GM23338 (cell line): ENCODE measurements at regions not wholly inside any gene's neighbourhood (a gene's known extent, or its start where the extent isn't known, plus 50 kb on each side); places are given as distances from the start of the nearest gene placed in this dataset.

Source experiments
- ATAC-seq: fragments of 200-7000 bp; cut with Tn5 transposase; 3 replicates; pipeline ENCODE4 v1.9.1; 2020
- DNase-seq: peaks from one replicate; pipeline ENCODE4 v3.0.0-alpha.2; 2015; ENCODE audit warnings: low spot score
- H2AFZ ChIP-seq: fragments of 200-600 bp; sonication (generic); 2 replicates; pipeline ENCODE4 v1.8.0; 2016; ENCODE audit warnings: antibody characterized with exemption, mild to moderate bottlenecking, moderate library complexity
- H3F3A ChIP-seq: fragments of 200-600 bp; sonication (generic); replicated peaks from 2 replicates; pipeline ENCODE4 v1.8.0; 2017; ENCODE audit warnings: antibody characterized with exemption, mixed run types, low read depth
- H3K27ac ChIP-seq: fragments of 200-600 bp; sonication (generic); 2 replicates; pipeline ENCODE4 v1.6.1; 2016; ENCODE audit warnings: low read depth
- H3K27me3 ChIP-seq: fragments of 200-600 bp; sonication (generic); 2 replicates; pipeline ENCODE4 v1.8.0; 2016; ENCODE audit warnings: mild to moderate bottlenecking, mixed run types, moderate library complexity; ENCODE audit not compliant: insufficient read depth
- H3K36me3 ChIP-seq: fragments of 200-600 bp; sonication (generic); 2 replicates; pipeline ENCODE4 v1.8.0; 2016; ENCODE audit warnings: mild to moderate bottlenecking; ENCODE audit not compliant: insufficient read depth
- H3K4me1 ChIP-seq: fragments of 200-600 bp; sonication (generic); 2 replicates; pipeline ENCODE4 v1.8.0; 2016; ENCODE audit warnings: mild to moderate bottlenecking, moderate library complexity; ENCODE audit not compliant: insufficient read depth
- H3K4me2 ChIP-seq: fragments of 200-600 bp; sonication (generic); 2 replicates; pipeline ENCODE4 v1.7.1; 2017; ENCODE audit warnings: mixed run types
- H3K4me3 ChIP-seq: fragments of 200-600 bp; sonication (generic); 2 replicates; pipeline ENCODE4 v1.6.1; 2016; ENCODE audit warnings: mixed run types
- H3K79me2 ChIP-seq: fragments of 200-600 bp; sonication (generic); replicated peaks from 2 replicates; pipeline ENCODE4 v1.8.0; 2017; ENCODE audit warnings: mild to moderate bottlenecking; ENCODE audit not compliant: insufficient read depth
- H3K9me2 ChIP-seq: fragments of 200-600 bp; sonication (generic); 2 replicates; pipeline ENCODE4 v1.8.0; 2017; ENCODE audit not compliant: insufficient read depth
- H4K20me1 ChIP-seq: fragments of 200-600 bp; sonication (generic); replicated peaks from 2 replicates; pipeline ENCODE4 v1.8.0; 2017; ENCODE audit warnings: mild to moderate bottlenecking; ENCODE audit not compliant: insufficient read depth
- H3K27ac Mint-ChIP-seq: 2 replicates; pipeline ENCODE4 v1.8.0; 2020; ENCODE audit warnings: inconsistent platforms, mild to moderate bottlenecking, moderate library complexity, mixed read lengths
- H3K27me3 Mint-ChIP-seq: 3 replicates; pipeline ENCODE4 v1.8.0; 2022; ENCODE audit warnings: low read depth, mild to moderate bottlenecking, moderate library complexity, mixed read lengths, inconsistent platforms; ENCODE audit not compliant: insufficient read depth, poor library complexity
- H3K36me3 Mint-ChIP-seq: 3 replicates; pipeline ENCODE4 v1.8.0; 2021; ENCODE audit warnings: low read depth, mild to moderate bottlenecking, inconsistent platforms, moderate library complexity, mixed read lengths
- H3K4me1 Mint-ChIP-seq: 3 replicates; pipeline ENCODE4 v1.8.0; 2020; ENCODE audit warnings: mild to moderate bottlenecking, inconsistent platforms, mixed read lengths
- H3K4me3 Mint-ChIP-seq: 3 replicates; pipeline ENCODE4 v1.8.0; 2021; ENCODE audit warnings: moderate library complexity, mild to moderate bottlenecking, inconsistent platforms, mixed read lengths
- H3K9me3 Mint-ChIP-seq: 3 replicates; pipeline ENCODE4 v1.8.0; 2020; ENCODE audit warnings: moderate library complexity, mild to moderate bottlenecking, inconsistent platforms, mixed read lengths
- CREB1 ChIP-seq: fragments of 250-450 bp; sonication (Bioruptor Pico); IDR thresholded peaks from 2 replicates; pipeline ENCODE4 v1.5.0; 2020; ENCODE audit warnings: low read depth, mild to moderate bottlenecking, moderate library complexity
- EZH2 ChIP-seq: fragments of 200-600 bp; sonication (generic); IDR thresholded peaks from one replicate; pipeline ENCODE4 v1.8.0; 2017; ENCODE audit warnings: antibody characterized with exemption, mild to moderate bottlenecking, low read depth; ENCODE audit not compliant: unreplicated experiment
- EZH2phosphoT487 ChIP-seq: fragments of 200-600 bp; sonication (generic); IDR thresholded peaks from one replicate; pipeline ENCODE4 v1.8.1; 2018; ENCODE audit warnings: antibody characterized with exemption; ENCODE audit not compliant: unreplicated experiment
- JUNB ChIP-seq: IDR thresholded peaks from one replicate; pipeline ENCODE4 v1.6.1; 2016; ENCODE audit warnings: antibody characterized with exemption; ENCODE audit not compliant: unreplicated experiment
- NANOG ChIP-seq: IDR thresholded peaks from 2 replicates; pipeline ENCODE4 v1.6.1; 2016; ENCODE audit warnings: antibody characterized with exemption, borderline replicate concordance
- POLR2AphosphoS5 ChIP-seq: IDR thresholded peaks from 2 replicates; pipeline ENCODE4 v1.6.1; 2016; ENCODE audit warnings: antibody characterized with exemption, low read depth
- STAT1 ChIP-seq: IDR thresholded peaks from one replicate; pipeline ENCODE4 v1.6.1; 2016; ENCODE audit warnings: antibody characterized with exemption; ENCODE audit not compliant: unreplicated experiment
- ZNF114 ChIP-seq: fragments of 250-450 bp; sonication (Bioruptor Pico); IDR thresholded peaks from 2 replicates; pipeline ENCODE4 v1.5.0; 2020; ENCODE audit warnings: mild to moderate bottlenecking, moderate library complexity
- ZNF331 ChIP-seq: fragments of 250-450 bp; sonication (Bioruptor Pico); IDR thresholded peaks from 2 replicates; pipeline ENCODE4 v1.5.0; 2020; ENCODE audit warnings: low read depth, mild to moderate bottlenecking, moderate library complexity
- TF ChIP-seq, protein P1 (sequence below): fragments of 250-450 bp; sonication (Bioruptor Pico); IDR thresholded peaks from 2 replicates; pipeline ENCODE4 v1.5.0; 2020; ENCODE audit warnings: mild to moderate bottlenecking, moderate library complexity
- TF ChIP-seq, protein P2 (sequence below): IDR thresholded peaks from one replicate; pipeline ENCODE4 v1.6.1; 2018; ENCODE audit warnings: antibody characterized with exemption; ENCODE audit not compliant: unreplicated experiment
- TF ChIP-seq, protein P3 (sequence below), 2 experiments: fragments of 200-600 bp in 1 of 2; sonication (generic) in 1 of 2; conservative IDR thresholded peaks; 2 replicates each; pipeline versions ENCODE4 v1.5.1 to v1.6.1; 2016 to 2017; ENCODE audit warnings: antibody characterized with exemption in 2 of 2, low read depth in 2 of 2, mild to moderate bottlenecking in 2 of 2, moderate library complexity in 1 of 2
- TF ChIP-seq, protein P4 (sequence below): IDR thresholded peaks from 2 replicates; pipeline ENCODE4 v1.6.1; 2016; ENCODE audit warnings: antibody characterized with exemption

DNA sequence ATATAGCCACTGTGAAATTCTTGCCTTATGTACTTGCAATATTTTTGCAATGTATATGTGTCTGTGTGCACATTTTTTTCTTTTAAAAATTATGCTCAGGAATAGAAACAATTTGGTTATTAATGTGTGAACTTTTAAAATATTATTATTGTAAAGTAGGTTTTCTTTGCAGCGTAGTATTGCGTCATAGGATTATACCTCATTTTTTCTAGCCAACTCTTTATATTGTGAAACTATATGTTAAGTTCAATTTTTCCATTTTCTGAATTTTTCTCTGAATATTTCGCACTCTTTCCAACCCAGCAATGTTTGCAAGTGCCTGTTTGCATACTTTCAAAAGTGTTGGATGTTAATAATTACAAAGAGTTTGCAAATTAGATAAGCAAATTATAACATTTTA, 471.6 kb upstream of the LMO3 start:
- TF ChIP-seq EZH2phosphoT487 (no peak), CREB1 (CRISPR knock-in tag) (no peak), POLR2AphosphoS5 (no peak), ZNF114 (CRISPR knock-in tag) (no peak), EZH2 (no peak), NANOG (no peak), JUNB (no peak), ZNF331 (CRISPR knock-in tag) (no peak), STAT1 (no peak)
- TF ChIP-seq, protein P1, sequence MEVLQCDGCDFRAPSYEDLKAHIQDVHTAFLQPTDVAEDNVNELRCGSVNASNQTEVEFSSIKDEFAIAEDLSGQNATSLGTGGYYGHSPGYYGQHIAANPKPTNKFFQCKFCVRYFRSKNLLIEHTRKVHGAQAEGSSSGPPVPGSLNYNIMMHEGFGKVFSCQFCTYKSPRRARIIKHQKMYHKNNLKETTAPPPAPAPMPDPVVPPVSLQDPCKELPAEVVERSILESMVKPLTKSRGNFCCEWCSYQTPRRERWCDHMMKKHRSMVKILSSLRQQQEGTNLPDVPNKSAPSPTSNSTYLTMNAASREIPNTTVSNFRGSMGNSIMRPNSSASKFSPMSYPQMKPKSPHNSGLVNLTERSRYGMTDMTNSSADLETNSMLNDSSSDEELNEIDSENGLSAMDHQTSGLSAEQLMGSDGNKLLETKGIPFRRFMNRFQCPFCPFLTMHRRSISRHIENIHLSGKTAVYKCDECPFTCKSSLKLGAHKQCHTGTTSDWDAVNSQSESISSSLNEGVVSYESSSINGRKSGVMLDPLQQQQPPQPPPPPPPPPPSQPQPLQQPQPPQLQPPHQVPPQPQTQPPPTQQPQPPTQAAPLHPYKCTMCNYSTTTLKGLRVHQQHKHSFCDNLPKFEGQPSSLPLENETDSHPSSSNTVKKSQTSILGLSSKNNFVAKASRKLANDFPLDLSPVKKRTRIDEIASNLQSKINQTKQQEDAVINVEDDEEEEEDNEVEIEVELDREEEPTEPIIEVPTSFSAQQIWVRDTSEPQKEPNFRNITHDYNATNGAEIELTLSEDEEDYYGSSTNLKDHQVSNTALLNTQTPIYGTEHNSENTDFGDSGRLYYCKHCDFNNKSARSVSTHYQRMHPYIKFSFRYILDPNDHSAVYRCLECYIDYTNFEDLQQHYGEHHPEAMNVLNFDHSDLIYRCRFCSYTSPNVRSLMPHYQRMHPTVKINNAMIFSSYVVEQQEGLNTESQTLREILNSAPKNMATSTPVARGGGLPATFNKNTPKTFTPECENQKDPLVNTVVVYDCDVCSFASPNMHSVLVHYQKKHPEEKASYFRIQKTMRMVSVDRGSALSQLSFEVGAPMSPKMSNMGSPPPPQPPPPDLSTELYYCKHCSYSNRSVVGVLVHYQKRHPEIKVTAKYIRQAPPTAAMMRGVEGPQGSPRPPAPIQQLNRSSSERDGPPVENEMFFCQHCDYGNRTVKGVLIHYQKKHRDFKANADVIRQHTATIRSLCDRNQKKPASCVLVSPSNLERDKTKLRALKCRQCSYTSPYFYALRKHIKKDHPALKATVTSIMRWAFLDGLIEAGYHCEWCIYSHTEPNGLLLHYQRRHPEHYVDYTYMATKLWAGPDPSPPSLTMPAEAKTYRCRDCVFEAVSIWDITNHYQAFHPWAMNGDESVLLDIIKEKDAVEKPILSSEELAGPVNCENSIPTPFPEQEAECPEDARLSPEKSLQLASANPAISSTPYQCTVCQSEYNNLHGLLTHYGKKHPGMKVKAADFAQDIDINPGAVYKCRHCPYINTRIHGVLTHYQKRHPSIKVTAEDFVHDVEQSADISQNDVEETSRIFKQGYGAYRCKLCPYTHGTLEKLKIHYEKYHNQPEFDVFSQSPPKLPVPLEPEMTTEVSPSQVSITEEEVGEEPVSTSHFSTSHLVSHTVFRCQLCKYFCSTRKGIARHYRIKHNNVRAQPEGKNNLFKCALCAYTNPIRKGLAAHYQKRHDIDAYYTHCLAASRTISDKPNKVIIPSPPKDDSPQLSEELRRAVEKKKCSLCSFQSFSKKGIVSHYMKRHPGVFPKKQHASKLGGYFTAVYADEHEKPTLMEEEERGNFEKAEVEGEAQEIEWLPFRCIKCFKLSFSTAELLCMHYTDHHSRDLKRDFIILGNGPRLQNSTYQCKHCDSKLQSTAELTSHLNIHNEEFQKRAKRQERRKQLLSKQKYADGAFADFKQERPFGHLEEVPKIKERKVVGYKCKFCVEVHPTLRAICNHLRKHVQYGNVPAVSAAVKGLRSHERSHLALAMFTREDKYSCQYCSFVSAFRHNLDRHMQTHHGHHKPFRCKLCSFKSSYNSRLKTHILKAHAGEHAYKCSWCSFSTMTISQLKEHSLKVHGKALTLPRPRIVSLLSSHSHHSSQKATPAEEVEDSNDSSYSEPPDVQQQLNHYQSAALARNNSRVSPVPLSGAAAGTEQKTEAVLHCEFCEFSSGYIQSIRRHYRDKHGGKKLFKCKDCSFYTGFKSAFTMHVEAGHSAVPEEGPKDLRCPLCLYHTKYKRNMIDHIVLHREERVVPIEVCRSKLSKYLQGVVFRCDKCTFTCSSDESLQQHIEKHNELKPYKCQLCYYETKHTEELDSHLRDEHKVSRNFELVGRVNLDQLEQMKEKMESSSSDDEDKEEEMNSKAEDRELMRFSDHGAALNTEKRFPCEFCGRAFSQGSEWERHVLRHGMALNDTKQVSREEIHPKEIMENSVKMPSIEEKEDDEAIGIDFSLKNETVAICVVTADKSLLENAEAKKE = no peak
- TF ChIP-seq, protein P2, sequence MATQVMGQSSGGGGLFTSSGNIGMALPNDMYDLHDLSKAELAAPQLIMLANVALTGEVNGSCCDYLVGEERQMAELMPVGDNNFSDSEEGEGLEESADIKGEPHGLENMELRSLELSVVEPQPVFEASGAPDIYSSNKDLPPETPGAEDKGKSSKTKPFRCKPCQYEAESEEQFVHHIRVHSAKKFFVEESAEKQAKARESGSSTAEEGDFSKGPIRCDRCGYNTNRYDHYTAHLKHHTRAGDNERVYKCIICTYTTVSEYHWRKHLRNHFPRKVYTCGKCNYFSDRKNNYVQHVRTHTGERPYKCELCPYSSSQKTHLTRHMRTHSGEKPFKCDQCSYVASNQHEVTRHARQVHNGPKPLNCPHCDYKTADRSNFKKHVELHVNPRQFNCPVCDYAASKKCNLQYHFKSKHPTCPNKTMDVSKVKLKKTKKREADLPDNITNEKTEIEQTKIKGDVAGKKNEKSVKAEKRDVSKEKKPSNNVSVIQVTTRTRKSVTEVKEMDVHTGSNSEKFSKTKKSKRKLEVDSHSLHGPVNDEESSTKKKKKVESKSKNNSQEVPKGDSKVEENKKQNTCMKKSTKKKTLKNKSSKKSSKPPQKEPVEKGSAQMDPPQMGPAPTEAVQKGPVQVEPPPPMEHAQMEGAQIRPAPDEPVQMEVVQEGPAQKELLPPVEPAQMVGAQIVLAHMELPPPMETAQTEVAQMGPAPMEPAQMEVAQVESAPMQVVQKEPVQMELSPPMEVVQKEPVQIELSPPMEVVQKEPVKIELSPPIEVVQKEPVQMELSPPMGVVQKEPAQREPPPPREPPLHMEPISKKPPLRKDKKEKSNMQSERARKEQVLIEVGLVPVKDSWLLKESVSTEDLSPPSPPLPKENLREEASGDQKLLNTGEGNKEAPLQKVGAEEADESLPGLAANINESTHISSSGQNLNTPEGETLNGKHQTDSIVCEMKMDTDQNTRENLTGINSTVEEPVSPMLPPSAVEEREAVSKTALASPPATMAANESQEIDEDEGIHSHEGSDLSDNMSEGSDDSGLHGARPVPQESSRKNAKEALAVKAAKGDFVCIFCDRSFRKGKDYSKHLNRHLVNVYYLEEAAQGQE = no peak
- TF ChIP-seq, protein P3, sequence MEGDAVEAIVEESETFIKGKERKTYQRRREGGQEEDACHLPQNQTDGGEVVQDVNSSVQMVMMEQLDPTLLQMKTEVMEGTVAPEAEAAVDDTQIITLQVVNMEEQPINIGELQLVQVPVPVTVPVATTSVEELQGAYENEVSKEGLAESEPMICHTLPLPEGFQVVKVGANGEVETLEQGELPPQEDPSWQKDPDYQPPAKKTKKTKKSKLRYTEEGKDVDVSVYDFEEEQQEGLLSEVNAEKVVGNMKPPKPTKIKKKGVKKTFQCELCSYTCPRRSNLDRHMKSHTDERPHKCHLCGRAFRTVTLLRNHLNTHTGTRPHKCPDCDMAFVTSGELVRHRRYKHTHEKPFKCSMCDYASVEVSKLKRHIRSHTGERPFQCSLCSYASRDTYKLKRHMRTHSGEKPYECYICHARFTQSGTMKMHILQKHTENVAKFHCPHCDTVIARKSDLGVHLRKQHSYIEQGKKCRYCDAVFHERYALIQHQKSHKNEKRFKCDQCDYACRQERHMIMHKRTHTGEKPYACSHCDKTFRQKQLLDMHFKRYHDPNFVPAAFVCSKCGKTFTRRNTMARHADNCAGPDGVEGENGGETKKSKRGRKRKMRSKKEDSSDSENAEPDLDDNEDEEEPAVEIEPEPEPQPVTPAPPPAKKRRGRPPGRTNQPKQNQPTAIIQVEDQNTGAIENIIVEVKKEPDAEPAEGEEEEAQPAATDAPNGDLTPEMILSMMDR (conservative IDR thresholded peaks at IDR 0.05; ENCODE audit: low read depth in 2 of 2) = no peak
- TF ChIP-seq, protein P4, sequence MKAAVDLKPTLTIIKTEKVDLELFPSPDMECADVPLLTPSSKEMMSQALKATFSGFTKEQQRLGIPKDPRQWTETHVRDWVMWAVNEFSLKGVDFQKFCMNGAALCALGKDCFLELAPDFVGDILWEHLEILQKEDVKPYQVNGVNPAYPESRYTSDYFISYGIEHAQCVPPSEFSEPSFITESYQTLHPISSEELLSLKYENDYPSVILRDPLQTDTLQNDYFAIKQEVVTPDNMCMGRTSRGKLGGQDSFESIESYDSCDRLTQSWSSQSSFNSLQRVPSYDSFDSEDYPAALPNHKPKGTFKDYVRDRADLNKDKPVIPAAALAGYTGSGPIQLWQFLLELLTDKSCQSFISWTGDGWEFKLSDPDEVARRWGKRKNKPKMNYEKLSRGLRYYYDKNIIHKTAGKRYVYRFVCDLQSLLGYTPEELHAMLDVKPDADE = no peak
- Mint-ChIP-seq H3K9me3 (no peaks in the 10 kb centered on the region; the same call in none of the 3 replicates), H3K27me3 (peaks cover 1% of the 10 kb centered on the region), H3K36me3 (no peaks in the 10 kb centered on the region), H3K27ac (no peak overlapping the region), H3K4me3 (no peak overlapping the region), H3K4me1 (peaks cover 11% of the 10 kb centered on the region)
- H3K27me3 ChIP-seq = no peaks in the 10 kb centered on the region
- no peak for DNase-seq
- no peak overlapping the region for H3K4me3 ChIP-seq
- ATAC-seq = no peak
- no peak overlapping the region for H3K27ac ChIP-seq
- no peaks in the 10 kb centered on the region for H3F3A ChIP-seq
- H2AFZ ChIP-seq = no peak overlapping the region
- H3K4me2 ChIP-seq = no peak overlapping the region
- no peaks in the 10 kb centered on the region for H3K9me2 ChIP-seq
- no peaks in the 10 kb centered on the region for H3K36me3 ChIP-seq
- no peaks in the 10 kb centered on the region for H3K4me1 ChIP-seq
- H4K20me1 ChIP-seq = no peaks in the 10 kb centered on the region
- H3K79me2 ChIP-seq = no peaks in the 10 kb centered on the region
